NCI-H2227 (cell line): ENCODE measurements at regions not wholly inside any gene's neighbourhood (a gene's known extent, or its start where the extent isn't known, plus 50 kb on each side); places are given as distances from the start of the nearest gene placed in this dataset.

Experiments used
- DNase-seq: peaks from one replicate; lab custom pipeline; 2025; ENCODE audit not compliant: unreplicated experiment; lab: John Stamatoyannopoulos, UW

- no peak for DNase-seq
Measured at GRCh38 chr4:10773010-10773409, 88.4 kb upstream of the CLNK start.

- DNase-seq: no peak
Measured at GRCh38 chr4:10765386-10765785, 80.8 kb upstream of the CLNK start.

DNA sequence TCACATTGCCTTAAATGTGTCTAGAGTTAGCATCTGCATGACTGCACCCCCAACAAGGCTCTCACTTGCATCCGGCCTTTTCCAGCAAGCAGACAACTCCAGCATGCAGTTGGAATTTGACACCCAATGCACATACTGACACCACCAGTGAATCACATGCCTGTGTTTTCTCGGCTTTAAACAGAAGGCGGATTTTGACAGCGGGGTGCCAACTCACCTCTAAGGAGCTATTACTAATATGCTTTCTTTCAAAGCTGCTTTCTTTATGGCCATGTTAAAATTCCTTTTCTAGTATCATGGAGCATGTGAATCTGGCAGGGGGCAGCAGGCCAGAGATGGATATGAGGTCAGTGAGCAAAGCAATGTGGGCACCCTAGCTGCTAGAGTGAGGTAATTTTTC, 78.0 kb upstream of the CLNK start:
- DNase-seq: peak; percentile 6

GRCh38 chr4:10761903-10762302, 77.3 kb upstream of the CLNK start:
- no peak for DNase-seq

GRCh38 chr4:10760086-10760485, 75.5 kb upstream of the CLNK start:
- no peak for DNase-seq

GRCh38 chr4:10758906-10759305, 74.3 kb upstream of the CLNK start:
- no peak for DNase-seq

DNA sequence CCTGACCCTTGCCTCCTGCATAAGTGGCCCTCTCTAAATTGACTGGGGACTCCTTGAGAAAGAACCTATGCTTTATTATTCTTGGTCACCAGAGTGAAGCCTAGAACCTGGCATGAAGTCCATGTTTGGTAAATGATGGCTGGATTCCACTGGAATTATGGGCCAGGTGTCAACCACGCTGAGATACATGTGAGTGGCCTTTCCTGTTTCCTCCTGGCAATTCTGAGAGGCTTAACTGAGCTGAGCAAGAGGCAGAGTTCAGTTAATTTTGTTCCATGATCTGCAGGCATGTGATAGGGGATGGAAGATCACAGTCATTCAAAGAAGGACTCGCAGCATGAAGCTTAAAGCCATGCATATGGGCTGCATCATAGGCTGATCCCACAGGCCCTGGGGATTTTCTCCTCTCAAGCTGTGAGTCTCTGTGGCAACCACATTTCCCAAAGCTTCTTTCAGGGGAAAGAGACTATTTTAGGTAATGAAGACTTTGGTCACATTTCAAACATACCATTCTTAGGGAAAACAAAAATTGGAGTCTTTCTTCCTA, 69.4 kb upstream of the CLNK start:
- no peak for DNase-seq

GRCh38 chr4:10753336-10753735, 68.8 kb upstream of the CLNK start:
- DNase-seq: no peak

GRCh38 chr4:10750714-10751113, 66.1 kb upstream of the CLNK start:
- DNase-seq: no peak

GRCh38 chr4:10747186-10747585, 62.6 kb upstream of the CLNK start:
- DNase-seq: no peak

DNA sequence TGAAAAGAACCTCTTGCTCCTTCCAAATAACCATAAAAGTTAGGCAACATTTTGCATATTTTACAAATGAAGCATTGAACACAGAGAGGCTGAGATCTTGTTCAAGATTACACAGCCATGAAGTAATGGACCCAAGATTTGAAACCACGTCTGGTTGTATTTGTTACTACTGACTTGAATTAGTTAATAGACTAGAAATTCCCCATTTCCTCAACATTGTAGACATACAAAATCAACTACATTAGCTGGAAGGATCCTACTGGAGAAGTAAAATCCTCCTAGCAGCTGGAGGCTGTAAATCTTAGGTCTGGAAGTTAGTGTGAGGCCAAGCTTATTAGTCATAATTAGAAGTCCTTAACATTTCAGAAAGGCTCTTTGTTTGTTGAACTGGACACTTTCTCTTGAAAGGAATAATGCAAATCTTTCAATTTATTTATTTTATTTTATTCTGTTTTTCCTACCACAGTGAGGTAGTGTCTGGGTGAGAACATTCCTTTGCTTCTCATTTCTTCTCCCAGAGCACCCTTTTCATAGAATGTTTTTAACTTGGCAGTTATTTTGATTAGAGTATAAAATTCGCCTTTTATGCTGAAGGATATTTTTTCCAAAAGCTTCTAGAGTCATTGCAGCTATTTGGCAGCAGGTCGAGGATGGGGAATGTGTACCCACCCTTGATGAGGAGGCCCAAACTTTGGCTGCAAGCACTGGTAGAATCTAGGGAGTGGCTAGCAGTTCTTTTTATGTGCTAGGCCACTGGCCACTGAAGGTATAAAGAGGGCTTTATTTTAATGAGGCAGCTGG, 62.0 kb upstream of the CLNK start:
- no peak for DNase-seq

DNA sequence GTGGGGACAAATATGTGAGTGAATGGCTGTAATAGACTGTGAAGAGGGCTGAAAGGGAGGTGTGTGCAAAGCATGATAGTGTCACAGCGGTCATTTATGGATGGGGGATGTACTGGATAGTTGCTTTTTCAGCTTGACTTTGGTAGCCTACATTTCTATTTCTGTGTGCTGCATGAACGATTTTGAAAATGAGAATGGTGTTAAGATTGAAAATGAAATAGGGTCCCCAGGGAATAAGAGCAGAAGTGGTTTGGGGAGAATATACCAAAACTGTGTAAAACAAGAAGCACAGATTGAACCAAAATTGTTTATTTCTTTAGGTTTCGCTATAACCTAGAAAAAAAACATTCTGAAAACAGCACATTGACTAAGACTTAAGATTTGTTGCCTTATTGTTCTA, 58.8 kb upstream of the CLNK start:
- no peak for DNase-seq

- no peak for DNase-seq
Measured at GRCh38 chr4:10741961-10742699, 57.6 kb upstream of the CLNK start.

- no peak for DNase-seq
Measured at GRCh38 chr4:10740891-10741620, 56.5 kb upstream of the CLNK start.

DNA sequence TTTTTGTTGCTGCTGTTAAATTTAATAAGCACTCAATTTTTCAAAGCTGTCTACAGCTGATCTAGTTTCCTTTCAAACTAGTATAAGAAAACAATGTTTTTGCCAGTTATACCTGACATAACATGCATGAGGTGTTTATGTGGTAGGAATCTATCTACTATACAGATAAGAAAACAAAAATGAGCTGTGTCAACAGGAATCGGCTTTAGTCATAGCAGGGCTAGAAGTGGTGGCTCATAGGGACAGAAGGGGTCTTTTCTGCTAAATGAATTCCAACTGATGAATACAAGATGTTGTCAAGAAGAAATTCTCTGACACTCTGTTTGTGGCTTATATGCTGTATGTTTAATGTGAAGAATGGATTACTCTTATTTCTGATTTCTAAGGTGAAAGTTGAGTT, 55.7 kb upstream of the CLNK start:
- DNase-seq: no peak

DNA sequence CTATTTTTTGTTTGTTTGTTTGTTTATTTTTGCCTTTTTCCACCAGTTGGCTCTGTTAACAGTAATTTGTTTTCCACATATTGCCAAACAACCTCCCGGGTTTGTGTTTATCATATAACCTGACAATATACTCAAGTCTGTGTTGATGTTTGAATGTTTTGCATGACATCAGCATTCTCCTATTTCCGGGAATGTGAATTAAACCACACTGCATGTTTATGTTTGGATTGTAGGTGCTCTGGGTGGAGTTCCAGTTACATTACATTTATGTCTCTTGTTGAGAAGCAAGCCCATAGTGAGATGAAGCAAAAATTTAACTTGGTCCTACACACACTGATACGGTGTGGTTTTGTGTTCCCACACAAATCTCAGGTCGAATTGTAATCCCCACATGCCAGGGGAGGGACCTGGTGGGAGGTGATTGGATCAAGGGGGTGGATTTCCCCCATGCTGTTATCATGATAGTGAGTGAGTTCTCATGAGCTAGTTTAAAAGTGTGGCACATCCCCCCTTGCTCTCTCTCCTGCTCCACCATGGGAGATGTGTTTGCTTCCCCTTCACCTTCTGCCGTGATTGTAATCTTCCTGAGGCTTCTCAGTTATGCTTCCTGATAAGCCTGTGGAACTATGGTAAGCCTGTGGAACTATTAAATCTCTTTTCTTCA, 54.4 kb upstream of the CLNK start:
- no peak for DNase-seq

DNA sequence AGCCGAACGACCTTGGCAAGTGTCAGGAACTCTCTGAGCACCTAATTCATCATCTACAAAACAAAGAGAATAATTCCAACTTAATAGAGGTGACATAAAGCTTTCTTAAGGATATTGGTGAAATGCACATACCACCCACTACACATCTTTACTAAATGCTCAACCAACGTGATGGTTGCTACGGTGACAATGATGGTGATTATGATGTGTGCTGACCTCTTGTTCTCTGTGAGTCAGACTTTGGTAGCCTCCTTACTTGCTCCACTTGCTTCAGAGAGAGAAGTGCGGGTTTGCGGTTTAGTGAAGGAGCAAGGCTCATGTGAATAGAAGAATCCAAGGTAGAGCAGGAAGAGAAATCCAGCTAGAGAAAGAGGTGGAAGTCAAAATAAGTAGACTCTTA, 52.8 kb upstream of the CLNK start:
- DNase-seq: no peak

- no peak for DNase-seq
Measured at GRCh38 chr4:10736895-10737294, 52.3 kb upstream of the CLNK start.

DNA sequence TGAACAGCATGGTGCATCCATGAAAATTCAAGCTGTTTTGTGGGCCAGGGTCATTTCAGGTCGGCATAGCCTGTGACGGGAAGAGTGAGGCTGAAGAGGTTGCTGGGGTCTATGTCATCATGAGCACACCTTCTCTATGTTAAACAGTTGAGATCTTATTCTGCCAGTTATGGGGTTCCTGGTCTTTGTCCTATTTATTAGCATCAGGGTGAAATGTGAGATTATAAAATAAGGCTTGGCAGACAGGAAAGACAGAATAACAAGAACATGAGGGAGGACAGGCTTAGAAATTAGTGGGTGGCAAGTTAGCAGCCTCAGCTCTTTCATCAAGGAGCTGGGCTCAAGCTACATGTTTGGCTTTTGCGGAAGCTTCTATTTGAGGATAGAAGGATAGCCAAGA, 51.7 kb upstream of the CLNK start:
- no peak for DNase-seq

GRCh38 chr4:10734697-10735096, 50.1 kb upstream of the CLNK start:
- DNase-seq: no peak
